NCI-H69 (cell line): ENCODE measurements at regions not wholly inside any gene's neighbourhood (a gene's known extent, or its start where the extent isn't known, plus 50 kb on each side); places are given as distances from the start of the nearest gene placed in this dataset.
"Not testable (repeated sequence)": the region's sequence is repeated elsewhere in the genome, so short reads cannot be mapped to it uniquely, and the experiment has no call there.

Source experiments
- DNase-seq: peaks from one replicate; lab custom pipeline; 2025; lab: John Stamatoyannopoulos, UW

DNA sequence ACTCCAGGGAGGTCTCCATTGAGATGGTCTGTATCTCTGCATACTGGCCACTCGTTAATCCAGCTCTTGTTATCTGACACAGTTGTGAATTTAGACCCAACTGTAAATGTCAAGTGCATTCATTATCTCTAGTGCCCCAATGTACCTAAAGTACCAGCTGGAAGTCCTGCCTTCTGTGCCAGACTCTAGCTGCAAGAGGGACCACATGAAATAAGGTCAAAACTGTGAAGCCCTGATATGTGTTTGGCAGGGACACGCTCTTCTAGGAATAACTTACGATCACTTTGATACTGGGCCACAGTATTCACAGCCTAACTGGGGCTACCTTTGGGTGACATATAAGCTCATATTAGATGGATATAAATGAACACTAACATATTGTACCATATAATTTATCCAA lies 268.5 kb downstream of the LRIG3 start:
- DNase-seq: no peak

DNA sequence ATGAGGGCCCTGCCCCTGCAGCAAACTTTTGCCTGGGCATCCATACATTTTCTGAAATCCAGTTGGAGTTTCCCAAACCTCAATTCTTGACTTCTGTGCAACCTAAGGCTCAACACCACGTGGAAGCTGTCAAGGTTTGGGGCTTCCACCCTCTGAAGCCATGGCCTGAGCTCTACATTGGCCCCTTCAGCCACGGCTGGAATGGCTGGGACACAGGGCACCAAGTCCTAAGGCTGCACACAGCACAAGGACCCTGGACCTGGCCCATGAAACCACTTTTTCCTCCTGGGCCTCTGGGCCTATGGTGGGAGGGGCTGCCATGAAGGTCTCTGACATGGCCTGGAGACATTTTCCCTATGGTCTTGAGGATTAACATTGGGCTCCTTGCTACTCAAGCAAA lies 266.3 kb downstream of the LRIG3 start:
- DNase-seq: no peak

- no peak for DNase-seq
Observed at GRCh38 chr12:58655375-58655774, 264.9 kb downstream of the LRIG3 start.

- DNase-seq: peak; percentile 51
Observed at GRCh38 chr12:58656254-58657009, 263.9 kb downstream of the LRIG3 start.

- no peak for DNase-seq
Observed at GRCh38 chr12:58657190-58657589, 263.1 kb downstream of the LRIG3 start.

DNA sequence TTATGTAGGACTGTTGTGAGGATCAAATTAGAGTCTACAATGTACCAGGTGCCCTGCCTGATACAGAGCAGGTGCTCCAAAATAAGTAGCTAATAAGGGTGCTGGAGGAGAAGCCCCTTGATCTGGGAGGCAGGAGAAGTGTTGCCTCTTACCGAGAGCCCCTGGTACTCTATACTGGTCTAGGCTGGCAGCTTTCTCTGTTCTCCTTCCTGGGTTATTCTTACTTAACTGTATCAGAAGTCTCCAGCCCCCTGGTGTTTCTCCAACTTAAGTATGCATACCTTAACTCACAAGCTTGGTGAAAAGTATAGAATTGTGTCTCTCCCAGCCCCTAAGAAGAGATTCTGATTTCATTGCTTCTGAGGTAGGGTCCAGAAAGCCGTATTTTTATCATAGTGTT lies 254.9 kb downstream of the LRIG3 start:
- no peak for DNase-seq

- DNase-seq: peak; percentile 7
Observed at GRCh38 chr12:58668233-58668632, 252.1 kb downstream of the LRIG3 start.

- no peak for DNase-seq
Observed at GRCh38 chr12:58668871-58669270, 251.4 kb downstream of the LRIG3 start.

- DNase-seq: no peak
Observed at GRCh38 chr12:58670623-58671022, 249.7 kb downstream of the LRIG3 start.

- DNase-seq: no peak
Observed at GRCh38 chr12:58671196-58671595, 249.1 kb downstream of the LRIG3 start.

- peak; percentile 31 for DNase-seq
Observed at GRCh38 chr12:58673021-58673420, 247.3 kb downstream of the LRIG3 start.

GRCh38 chr12:58677833-58678232 lies 242.5 kb downstream of the LRIG3 start:
- DNase-seq: not testable (repeated sequence)

DNA sequence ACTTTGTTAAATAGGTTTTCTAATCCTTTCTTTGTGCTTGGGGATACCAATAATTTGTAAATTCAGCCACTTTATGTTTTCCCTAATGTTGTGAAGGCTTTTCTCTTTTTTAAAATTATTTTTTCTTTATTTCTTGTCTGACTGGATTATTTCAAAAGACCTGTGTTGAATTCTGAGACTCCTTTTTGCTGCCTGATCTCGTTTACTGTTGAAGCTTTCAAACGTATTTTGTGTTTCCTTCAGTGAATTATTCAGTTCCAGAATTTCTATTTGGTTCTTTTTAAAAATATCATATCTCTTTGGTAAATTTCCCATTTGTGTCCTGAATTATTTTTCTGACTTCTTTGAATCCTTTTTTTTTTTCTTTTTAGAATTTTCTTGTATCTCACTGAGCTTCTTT lies 241.6 kb downstream of the LRIG3 start:
- DNase-seq: no peak

- DNase-seq: peak; percentile 57
Observed at GRCh38 chr12:58681730-58682129, 238.6 kb downstream of the LRIG3 start.

- DNase-seq: no peak
Observed at GRCh38 chr12:58695263-58695662, 225.0 kb downstream of the LRIG3 start.

DNA sequence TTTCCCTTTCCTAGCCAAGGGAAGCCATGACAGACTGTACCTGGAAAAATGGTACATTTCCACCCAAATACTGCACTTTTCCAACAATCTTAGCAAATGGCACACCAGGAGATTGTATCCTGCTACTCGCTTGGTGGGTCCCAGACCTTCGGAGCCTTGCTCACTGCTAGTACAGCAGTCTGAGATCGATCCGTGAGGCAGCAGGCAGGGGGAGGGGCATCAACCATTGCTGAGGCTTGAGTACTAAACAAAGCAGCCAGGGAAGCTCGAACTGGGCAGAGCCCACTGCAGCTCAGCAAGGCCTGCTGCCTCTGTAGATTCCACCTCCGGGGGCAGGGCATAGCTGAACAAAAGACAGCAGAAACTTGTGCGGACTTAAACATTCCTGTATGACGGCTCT lies 218.8 kb downstream of the LRIG3 start:
- no peak for DNase-seq

- DNase-seq: no peak
Observed at GRCh38 chr12:58703866-58704265, 216.4 kb downstream of the LRIG3 start.

DNA sequence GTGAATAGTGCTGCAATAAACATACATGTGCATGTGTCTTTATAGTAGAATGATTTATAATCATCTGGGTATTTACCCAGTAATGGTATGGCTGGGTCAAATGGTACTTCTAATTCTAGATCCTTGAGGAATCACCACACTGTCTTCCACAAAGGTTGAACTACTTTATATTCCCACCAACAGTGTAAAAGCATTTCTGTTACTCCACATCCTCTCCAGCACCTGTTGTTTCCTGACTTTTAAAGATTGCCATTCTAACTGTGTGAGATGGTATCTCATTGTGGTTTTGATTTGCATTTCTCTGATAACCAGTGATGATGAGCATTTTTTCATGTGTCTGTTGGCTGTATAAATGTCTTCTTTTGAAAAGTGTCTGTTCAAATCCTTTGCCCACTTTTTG lies 215.5 kb downstream of the LRIG3 start:
- DNase-seq: not testable (repeated sequence)

DNA sequence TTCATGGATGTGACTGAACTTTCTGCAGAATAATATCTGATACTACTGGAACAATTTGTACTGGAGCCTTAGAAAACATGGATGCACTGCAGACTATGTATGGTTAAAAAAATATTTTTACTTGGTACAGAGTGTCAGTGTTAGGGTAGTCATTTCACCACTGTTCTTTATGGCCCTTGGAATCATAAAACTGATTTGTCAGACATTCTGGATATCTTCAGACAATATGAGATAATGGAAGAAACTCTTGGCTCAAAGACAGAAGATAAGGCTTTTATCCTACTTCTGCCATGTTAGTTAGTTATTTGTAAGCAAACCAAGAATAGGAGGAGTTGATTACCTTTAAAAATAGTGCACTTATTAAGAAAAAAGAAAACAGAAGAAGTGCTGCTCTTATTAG lies 209.4 kb downstream of the LRIG3 start:
- no peak for DNase-seq

DNA sequence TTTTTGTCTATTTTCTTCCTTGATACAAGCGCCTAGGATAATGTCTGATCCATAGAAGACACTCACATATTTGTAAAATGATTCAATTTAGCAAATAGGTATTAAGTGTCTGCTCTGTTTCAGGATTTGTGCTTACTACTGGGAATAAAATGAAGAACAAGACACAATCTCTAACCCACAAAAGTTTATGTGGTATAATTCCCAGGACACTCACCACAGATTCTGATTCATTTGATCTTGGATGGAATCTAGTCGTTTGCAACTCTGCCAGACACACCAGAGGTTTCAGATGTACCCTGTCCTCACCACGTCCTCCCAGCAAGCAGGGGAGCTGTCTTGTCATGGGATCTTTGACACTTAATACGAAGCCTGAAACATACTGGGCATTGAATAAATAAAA lies 208.3 kb downstream of the LRIG3 start:
- DNase-seq: no peak

DNA sequence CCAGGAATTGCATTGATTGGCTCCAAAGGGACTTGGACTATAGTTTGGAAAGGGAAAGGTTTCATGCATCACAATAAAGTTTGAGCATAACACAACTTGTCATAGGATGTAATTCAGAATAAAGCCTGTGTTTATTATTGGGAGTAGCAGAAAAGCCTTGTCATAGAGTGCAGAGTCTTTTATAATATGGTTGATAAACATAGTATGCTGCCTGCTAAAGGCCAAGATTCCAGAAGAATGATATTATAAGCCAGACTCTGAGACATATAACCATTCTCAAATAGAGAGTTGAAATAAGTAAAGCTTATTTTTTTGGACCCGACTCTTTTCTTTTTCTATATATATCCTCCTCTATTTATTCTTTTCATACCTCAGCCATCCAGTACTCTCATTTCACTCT lies 207.3 kb downstream of the LRIG3 start:
- no peak for DNase-seq

- DNase-seq: no peak
Observed at GRCh38 chr12:58719161-58719560, 201.1 kb downstream of the LRIG3 start.

DNA sequence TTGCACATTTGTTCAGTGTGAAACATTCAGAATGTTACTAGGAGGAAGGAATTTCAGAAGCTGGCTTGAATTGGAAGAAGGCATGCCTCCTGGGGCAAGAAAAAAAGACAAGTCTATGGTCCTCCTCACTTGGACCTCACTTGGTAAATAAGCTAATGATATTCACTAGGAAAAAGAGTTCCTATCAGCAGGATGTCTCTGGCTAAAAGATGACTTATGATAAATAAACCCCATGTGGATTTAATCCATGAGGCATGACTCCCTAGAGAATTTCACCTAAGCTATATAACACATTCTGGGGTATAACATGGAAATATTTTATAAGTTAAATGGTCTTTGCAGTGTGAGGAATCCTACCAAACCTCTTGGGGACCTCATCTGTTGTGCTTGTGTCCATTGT lies 199.9 kb downstream of the LRIG3 start:
- peak; percentile 27 for DNase-seq

DNA sequence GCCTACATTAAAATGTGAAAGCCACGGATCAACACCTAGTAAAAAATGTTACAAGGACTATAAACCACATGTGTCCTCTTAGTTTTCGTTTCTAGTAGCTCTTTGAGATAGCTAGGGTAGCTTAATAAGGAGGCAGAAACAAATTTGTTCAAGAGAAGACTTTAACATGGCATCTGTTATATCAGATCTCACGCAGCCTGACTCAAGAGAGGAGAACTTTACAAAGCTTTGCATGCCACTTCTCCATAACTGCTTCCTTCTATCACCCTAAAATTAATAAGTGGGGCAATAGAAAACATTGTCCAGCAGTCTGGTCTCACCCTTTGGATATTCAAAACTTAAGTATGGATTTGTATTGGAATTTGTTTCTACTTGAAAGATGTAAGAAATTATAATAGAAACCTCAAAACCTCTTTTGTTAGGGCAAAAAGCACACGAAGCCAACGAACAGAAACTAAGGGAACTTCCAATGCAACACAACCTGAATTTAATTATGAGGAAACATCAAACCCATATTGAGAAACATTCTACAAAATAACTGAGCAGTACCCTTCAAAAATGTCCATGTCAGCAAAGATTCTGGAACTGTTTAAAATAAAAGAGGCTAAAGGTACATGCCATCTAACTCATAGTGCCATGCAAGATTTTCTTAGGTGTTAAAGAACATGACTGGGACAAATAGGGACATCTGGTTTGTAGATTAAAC lies 194.8 kb downstream of the LRIG3 start:
- DNase-seq: no peak
